ENCODE measurements at regions not wholly inside any gene's neighbourhood (a gene's known extent, or its start where the extent isn't known, plus 50 kb on each side); places are given as distances from the start of the nearest gene placed in this dataset.
"Not testable (repeated sequence)": the region's sequence is repeated elsewhere in the genome, so short reads cannot be mapped to it uniquely, and the experiment has no call there.

- no peak for DNase-seq
- no peak overlapping the region for H3K4me3 ChIP-seq (ENCODE audit: control extremely low read depth in 1 of 5, extremely low read depth in 1 of 5, insufficient read depth in 1 of 5, low read depth in 2 of 5, low read length in 4 of 5)
- intact Hi-C loops (cut with micrococcal nuclease) = no loop called here
- TF ChIP-seq, protein P1, sequence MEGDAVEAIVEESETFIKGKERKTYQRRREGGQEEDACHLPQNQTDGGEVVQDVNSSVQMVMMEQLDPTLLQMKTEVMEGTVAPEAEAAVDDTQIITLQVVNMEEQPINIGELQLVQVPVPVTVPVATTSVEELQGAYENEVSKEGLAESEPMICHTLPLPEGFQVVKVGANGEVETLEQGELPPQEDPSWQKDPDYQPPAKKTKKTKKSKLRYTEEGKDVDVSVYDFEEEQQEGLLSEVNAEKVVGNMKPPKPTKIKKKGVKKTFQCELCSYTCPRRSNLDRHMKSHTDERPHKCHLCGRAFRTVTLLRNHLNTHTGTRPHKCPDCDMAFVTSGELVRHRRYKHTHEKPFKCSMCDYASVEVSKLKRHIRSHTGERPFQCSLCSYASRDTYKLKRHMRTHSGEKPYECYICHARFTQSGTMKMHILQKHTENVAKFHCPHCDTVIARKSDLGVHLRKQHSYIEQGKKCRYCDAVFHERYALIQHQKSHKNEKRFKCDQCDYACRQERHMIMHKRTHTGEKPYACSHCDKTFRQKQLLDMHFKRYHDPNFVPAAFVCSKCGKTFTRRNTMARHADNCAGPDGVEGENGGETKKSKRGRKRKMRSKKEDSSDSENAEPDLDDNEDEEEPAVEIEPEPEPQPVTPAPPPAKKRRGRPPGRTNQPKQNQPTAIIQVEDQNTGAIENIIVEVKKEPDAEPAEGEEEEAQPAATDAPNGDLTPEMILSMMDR (IDR thresholded peaks at IDR 0.05) = no peak
- no peak for TF ChIP-seq EZH2 (IDR thresholded peaks at IDR 0.05; ENCODE audit: borderline replicate concordance, insufficient read depth, low read depth, low read length, poor library complexity, severe bottlenecking)
- no peaks in the 10 kb centered on the region for H3K36me3 ChIP-seq (replicated peaks in 1 of 2; ENCODE audit: control extremely low read depth in 1 of 2, control insufficient read depth in 1 of 2, extremely low read depth in 1 of 2, insufficient read depth in 2 of 2, low read length in 1 of 2)
- H3K9me3 ChIP-seq (ENCODE audit: control extremely low read depth in 1 of 3, control insufficient read depth in 2 of 3, insufficient read depth in 1 of 3, low read length in 2 of 3) = no peaks in the 10 kb centered on the region
- no peak overlapping the region for H3K9ac ChIP-seq (ENCODE audit: low read length)
- no CpG with 5 or more reads among the region's 1 CpG for WGBS (ENCODE audit: insufficient coverage)
- ATAC-seq (ENCODE audit: low read depth) = no peak
- ChIA-PET CTCF (no interaction called here), POLR2A (no interaction called here)
- H3K4me3 Mint-ChIP-seq = no peak overlapping the region
- H3K4me1 Mint-ChIP-seq = no peaks in the 10 kb centered on the region
- H3K27me3 ChIP-seq (replicated peaks in 1 of 4; ENCODE audit: control extremely low read depth in 1 of 4, control insufficient read depth in 3 of 4, insufficient read depth in 4 of 4, low read length in 3 of 4) = no peaks in the 10 kb centered on the region
- H3K27ac ChIP-seq (ENCODE audit: low read length in 2 of 2) = no peak overlapping the region
- H3K4me1 ChIP-seq (ENCODE audit: control insufficient read depth in 2 of 2, insufficient read depth in 2 of 2, low read length in 2 of 2) = no peaks in the 10 kb centered on the region
- H2AFZ ChIP-seq (ENCODE audit: insufficient read depth, low read depth, low read length, poor library complexity, severe bottlenecking) = no peak overlapping the region
- H4K20me1 ChIP-seq (ENCODE audit: control insufficient read depth, insufficient read depth, low read length, poor library complexity, severe bottlenecking) = no peaks in the 10 kb centered on the region
- H3K27ac Mint-ChIP-seq = no peak overlapping the region
- H3K79me2 ChIP-seq (ENCODE audit: control insufficient read depth, insufficient read depth, low read length) = no peaks in the 10 kb centered on the region
- no peaks in the 10 kb centered on the region for H3K9me3 Mint-ChIP-seq (ENCODE audit: insufficient read depth)
- peaks cover 16% of the 10 kb centered on the region for H3K27me3 Mint-ChIP-seq
- no peak overlapping the region for H3K4me2 ChIP-seq (replicated peaks; ENCODE audit: low read depth, low read length, poor library complexity, severe bottlenecking)
These were observed 107.6 kb upstream of the GORAB start for GRCh38 chr1:170424346-170424745.

DNA sequence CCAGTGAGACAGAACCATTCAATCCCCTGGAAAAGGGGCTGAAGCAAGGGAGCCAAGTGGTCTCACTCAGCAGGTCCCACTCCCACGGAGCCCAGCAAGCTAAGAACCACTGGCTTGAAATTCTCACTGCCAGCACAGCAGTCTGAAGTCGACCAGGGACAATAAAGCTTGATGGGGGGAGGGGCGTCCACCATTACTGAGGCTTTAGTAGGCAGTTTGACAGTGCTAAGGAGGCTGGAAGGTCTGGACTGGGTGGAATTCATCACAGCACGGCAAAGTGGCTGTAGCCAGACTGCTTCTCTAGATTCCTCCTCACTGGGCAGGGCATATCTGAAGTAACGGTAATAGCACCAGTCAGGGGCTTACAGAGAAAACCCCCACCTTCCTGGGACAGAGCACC is 105.4 kb upstream of the GORAB start:
- intact Hi-C loops (cut with micrococcal nuclease) = no loop called here
- Mint-ChIP-seq H3K9me3 (ENCODE audit: insufficient read depth) (no peaks in the 10 kb centered on the region), H3K27me3 (peaks cover 16% of the 10 kb centered on the region), H3K4me3 (no peak overlapping the region), H3K27ac (no peak overlapping the region), H3K4me1 (no peaks in the 10 kb centered on the region)
- DNase-seq (no peak), ATAC-seq (ENCODE audit: low read depth) (no peak)
- no peaks in the 10 kb centered on the region for H3K79me2 ChIP-seq (ENCODE audit: control insufficient read depth, insufficient read depth, low read length)
- H3K4me1 ChIP-seq (ENCODE audit: control insufficient read depth in 2 of 2, insufficient read depth in 2 of 2, low read length in 2 of 2) = no peaks in the 10 kb centered on the region
- no peak overlapping the region for H2AFZ ChIP-seq (ENCODE audit: insufficient read depth, low read depth, low read length, poor library complexity, severe bottlenecking)
- 29% methylated on average over 3 of the region's 5 CpGs for WGBS (ENCODE audit: insufficient coverage)
- CTCF ChIA-PET = no interaction called here
- H3K36me3 ChIP-seq (replicated peaks in 1 of 2; ENCODE audit: control extremely low read depth in 1 of 2, control insufficient read depth in 1 of 2, extremely low read depth in 1 of 2, insufficient read depth in 2 of 2, low read length in 1 of 2) = no peaks in the 10 kb centered on the region
- no peaks in the 10 kb centered on the region for H3K9me3 ChIP-seq (ENCODE audit: control extremely low read depth in 1 of 3, control insufficient read depth in 2 of 3, insufficient read depth in 1 of 3, low read length in 2 of 3)
- H3K27me3 ChIP-seq (replicated peaks in 1 of 4; ENCODE audit: control extremely low read depth in 1 of 4, control insufficient read depth in 3 of 4, insufficient read depth in 4 of 4, low read length in 3 of 4) = no peaks in the 10 kb centered on the region
- TF ChIP-seq, protein P1 (IDR thresholded peaks at IDR 0.05) = no peak
- TF ChIP-seq EZH2 (IDR thresholded peaks at IDR 0.05; ENCODE audit: borderline replicate concordance, insufficient read depth, low read depth, low read length, poor library complexity, severe bottlenecking) = no peak
- no peak overlapping the region for H3K27ac ChIP-seq (ENCODE audit: low read length in 2 of 2)
- no peaks in the 10 kb centered on the region for H4K20me1 ChIP-seq (ENCODE audit: control insufficient read depth, insufficient read depth, low read length, poor library complexity, severe bottlenecking)
- no peak overlapping the region for H3K9ac ChIP-seq (ENCODE audit: low read length)
- no peak overlapping the region for H3K4me2 ChIP-seq (replicated peaks; ENCODE audit: low read depth, low read length, poor library complexity, severe bottlenecking)
- H3K4me3 ChIP-seq (ENCODE audit: control extremely low read depth in 1 of 5, extremely low read depth in 1 of 5, insufficient read depth in 1 of 5, low read depth in 2 of 5, low read length in 4 of 5) = no peak overlapping the region
- POLR2A ChIA-PET = no interaction called here

DNA sequence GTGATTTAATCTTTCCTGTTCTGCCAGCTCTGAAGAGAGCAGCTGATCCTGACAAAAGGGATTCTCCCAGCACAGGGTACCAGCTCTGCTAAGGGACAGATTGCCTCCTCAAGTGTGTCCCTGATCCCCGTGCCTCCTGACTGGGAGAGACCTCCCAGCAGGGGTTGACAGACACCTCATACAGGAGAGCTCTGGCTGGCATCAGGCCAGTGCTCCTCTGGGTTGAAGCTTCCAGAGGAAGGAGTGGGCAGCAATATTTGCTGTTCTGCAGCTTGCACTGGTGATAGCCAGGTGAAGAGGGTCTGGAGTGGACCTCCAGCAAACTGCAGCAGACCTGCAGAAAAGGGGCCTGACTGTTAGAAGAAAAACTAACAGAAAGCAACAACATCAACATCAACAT is 105.0 kb upstream of the GORAB start:
- POLR2A ChIA-PET; H3K9ac ChIP-seq (ENCODE audit: low read length); H4K20me1 ChIP-seq (ENCODE audit: control insufficient read depth, insufficient read depth, low read length, poor library complexity, severe bottlenecking); H3K27ac Mint-ChIP-seq; H3K4me2 ChIP-seq (replicated peaks; ENCODE audit: low read depth, low read length, poor library complexity, severe bottlenecking); H3K27ac ChIP-seq (ENCODE audit: low read length in 2 of 2); CTCF ChIA-PET; intact Hi-C loops (cut with micrococcal nuclease); ATAC-seq (ENCODE audit: low read depth); H2AFZ ChIP-seq (ENCODE audit: insufficient read depth, low read depth, low read length, poor library complexity, severe bottlenecking); H3K79me2 ChIP-seq (ENCODE audit: control insufficient read depth, insufficient read depth, low read length); H3K4me3 Mint-ChIP-seq; DNase-seq; H3K4me3 ChIP-seq (ENCODE audit: control extremely low read depth in 1 of 5, extremely low read depth in 1 of 5, insufficient read depth in 1 of 5, low read depth in 2 of 5, low read length in 4 of 5); H3K27me3 ChIP-seq (replicated peaks in 1 of 4; ENCODE audit: control extremely low read depth in 1 of 4, control insufficient read depth in 3 of 4, insufficient read depth in 4 of 4, low read length in 3 of 4); H3K9me3 ChIP-seq (ENCODE audit: control extremely low read depth in 1 of 3, control insufficient read depth in 2 of 3, insufficient read depth in 1 of 3, low read length in 2 of 3); H3K4me1 Mint-ChIP-seq; H3K9me3 Mint-ChIP-seq (ENCODE audit: insufficient read depth); H3K4me1 ChIP-seq (ENCODE audit: control insufficient read depth in 2 of 2, insufficient read depth in 2 of 2, low read length in 2 of 2); H3K36me3 ChIP-seq (replicated peaks in 1 of 2; ENCODE audit: control extremely low read depth in 1 of 2, control insufficient read depth in 1 of 2, extremely low read depth in 1 of 2, insufficient read depth in 2 of 2, low read length in 1 of 2): not testable (repeated sequence)
- 80% methylated on average over 1 of the region's 1 CpG for WGBS (ENCODE audit: insufficient coverage)
- peaks cover 16% of the 10 kb centered on the region for H3K27me3 Mint-ChIP-seq

Data from B cell (primary cell).